IMR-90 (cell line): ENCODE measurements at regions not wholly inside any gene's neighbourhood (a gene's known extent, or its start where the extent isn't known, plus 50 kb on each side); places are given as distances from the start of the nearest gene placed in this dataset.

Source experiments
- FOS ChIP-seq: fragments of 150-350 bp; IDR thresholded peaks from 2 replicates; pipeline ENCODE4 v1.6.1; 2016; ENCODE audit warnings: low read depth, low read length
- TF ChIP-seq, protein P1 (sequence below): conservative IDR thresholded peaks from 2 replicates; pipeline ENCODE4 v1.5.1; 2012; ENCODE audit warnings: mild to moderate bottlenecking, low read depth, low read length, improper control_type of control experiment

DNA sequence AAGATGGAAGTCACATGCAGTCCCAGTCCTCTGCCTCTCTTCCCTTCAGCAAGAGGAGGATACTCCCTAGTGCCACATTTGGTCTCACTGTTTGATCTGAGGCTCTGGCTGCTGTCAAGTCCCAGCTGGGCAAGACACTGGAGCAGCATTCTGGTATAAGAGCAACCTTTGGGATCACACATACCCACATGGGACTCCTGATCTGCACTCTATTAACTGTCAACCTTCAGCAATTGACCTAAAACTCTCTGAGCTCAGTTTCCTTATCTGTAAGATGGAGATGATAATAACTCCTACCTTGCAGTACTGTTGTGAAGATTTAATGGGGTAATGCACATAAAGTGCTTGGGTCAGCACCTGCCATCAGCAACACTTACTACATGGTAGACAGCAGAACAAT, 437.9 kb downstream of the PIK3R1 start:
- TF ChIP-seq, protein P1, sequence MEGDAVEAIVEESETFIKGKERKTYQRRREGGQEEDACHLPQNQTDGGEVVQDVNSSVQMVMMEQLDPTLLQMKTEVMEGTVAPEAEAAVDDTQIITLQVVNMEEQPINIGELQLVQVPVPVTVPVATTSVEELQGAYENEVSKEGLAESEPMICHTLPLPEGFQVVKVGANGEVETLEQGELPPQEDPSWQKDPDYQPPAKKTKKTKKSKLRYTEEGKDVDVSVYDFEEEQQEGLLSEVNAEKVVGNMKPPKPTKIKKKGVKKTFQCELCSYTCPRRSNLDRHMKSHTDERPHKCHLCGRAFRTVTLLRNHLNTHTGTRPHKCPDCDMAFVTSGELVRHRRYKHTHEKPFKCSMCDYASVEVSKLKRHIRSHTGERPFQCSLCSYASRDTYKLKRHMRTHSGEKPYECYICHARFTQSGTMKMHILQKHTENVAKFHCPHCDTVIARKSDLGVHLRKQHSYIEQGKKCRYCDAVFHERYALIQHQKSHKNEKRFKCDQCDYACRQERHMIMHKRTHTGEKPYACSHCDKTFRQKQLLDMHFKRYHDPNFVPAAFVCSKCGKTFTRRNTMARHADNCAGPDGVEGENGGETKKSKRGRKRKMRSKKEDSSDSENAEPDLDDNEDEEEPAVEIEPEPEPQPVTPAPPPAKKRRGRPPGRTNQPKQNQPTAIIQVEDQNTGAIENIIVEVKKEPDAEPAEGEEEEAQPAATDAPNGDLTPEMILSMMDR: no peak
- TF ChIP-seq FOS: no peak
